HEK293T (cell line): ENCODE measurements at regions not wholly inside any gene's neighbourhood (a gene's known extent, or its start where the extent isn't known, plus 50 kb on each side); places are given as distances from the start of the nearest gene placed in this dataset.

Experiments used
- CTCF ChIA-PET: fragments of 350-600 bp; formaldehyde crosslinking; extraction: SDS; loops from one replicate; lab custom pipeline; 2021; ENCODE audit warnings: antibody characterized with exemption, inconsistent platforms; lab: Yijun Ruan, JAX
- POLR2A ChIA-PET: fragments of 350-600 bp; formaldehyde crosslinking; extraction: SDS; loops from one replicate; lab custom pipeline; 2020; ENCODE audit warnings: antibody characterized with exemption, inconsistent platforms; lab: Yijun Ruan, JAX
- DNase-seq: peaks from one replicate; pipeline ENCODE4 v3.0.0; 2012; ENCODE audit warnings: mixed read lengths; ENCODE audit errors: extremely low spot score
- ARNT ChIP-seq: fragments of 450-650 bp; IDR thresholded peaks from 2 replicates; pipeline ENCODE4 v1.6.1; 2017; ENCODE audit warnings: mild to moderate bottlenecking
- BHLHE40 ChIP-seq: fragments of 450-650 bp; IDR thresholded peaks from 2 replicates; pipeline ENCODE4 v1.6.1; 2016; ENCODE audit warnings: mild to moderate bottlenecking, moderate library complexity, borderline replicate concordance
- CTBP1 ChIP-seq: fragments of 450-650 bp; IDR thresholded peaks from 2 replicates; pipeline ENCODE4 v1.6.1; 2016; ENCODE audit warnings: borderline replicate concordance
- ELF4 ChIP-seq: fragments of 450-650 bp; IDR thresholded peaks from 2 replicates; pipeline ENCODE4 v1.6.1; 2017; ENCODE audit warnings: antibody characterized with exemption
- FOXA1 ChIP-seq: fragments of 450-650 bp; IDR thresholded peaks from 2 replicates; pipeline ENCODE4 v1.6.1; 2016; ENCODE audit warnings: mild to moderate bottlenecking
- FOXK2 ChIP-seq: fragments of 450-650 bp; IDR thresholded peaks from 2 replicates; pipeline ENCODE4 v1.6.1; 2016; ENCODE audit warnings: mild to moderate bottlenecking
- FOXM1 ChIP-seq: fragments of 450-650 bp; IDR thresholded peaks from 2 replicates; pipeline ENCODE4 v1.6.1; 2017; ENCODE audit warnings: mild to moderate bottlenecking, borderline replicate concordance
- HDGF ChIP-seq: fragments of 450-650 bp; IDR thresholded peaks from 2 replicates; pipeline ENCODE4 v1.6.1; 2017; ENCODE audit warnings: antibody characterized with exemption, borderline replicate concordance
- L3MBTL2 ChIP-seq: fragments of 450-650 bp; conservative IDR thresholded peaks from 2 replicates; pipeline ENCODE4 v1.6.1; 2016; ENCODE audit warnings: mild to moderate bottlenecking
- NFRKB ChIP-seq: fragments of 450-650 bp; IDR thresholded peaks from 2 replicates; pipeline ENCODE4 v1.6.1; 2016; ENCODE audit warnings: mild to moderate bottlenecking, moderate library complexity
- PKNOX1 ChIP-seq: fragments of 450-650 bp; IDR thresholded peaks from 2 replicates; pipeline ENCODE4 v1.6.1; 2016
- SP1 ChIP-seq: fragments of 450-650 bp; IDR thresholded peaks from 2 replicates; pipeline ENCODE4 v1.6.1; 2017
- SUZ12 ChIP-seq: fragments of 450-650 bp; IDR thresholded peaks from 2 replicates; pipeline ENCODE4 v1.6.1; 2016; ENCODE audit warnings: mild to moderate bottlenecking
- TARDBP ChIP-seq: fragments of 450-650 bp; IDR thresholded peaks from 2 replicates; pipeline ENCODE4 v1.6.1; 2016
- ZNF384 ChIP-seq: fragments of 450-650 bp; IDR thresholded peaks from 2 replicates; pipeline ENCODE4 v1.6.1; 2016

GRCh38 chr6:11283629-11284028 lies 51.2 kb upstream of the NEDD9 start:
- DNase-seq: no peak
- ChIA-PET CTCF (no interaction called here), POLR2A (no interaction called here)
- TF ChIP-seq ELF4 (no peak), TARDBP (no peak), L3MBTL2 (no peak), ARNT (no peak), HDGF (no peak), FOXK2 (no peak), PKNOX1 (no peak), ZNF384 (no peak), CTBP1 (no peak), BHLHE40 (no peak)

GRCh38 chr6:11282875-11283274 lies 50.4 kb upstream of the NEDD9 start:
- TF ChIP-seq FOXM1: no peak
- TF ChIP-seq BHLHE40: no peak
- no peak for TF ChIP-seq NFRKB
- no peak for TF ChIP-seq TARDBP
- no peak for TF ChIP-seq CTBP1
- TF ChIP-seq ARNT: no peak
- no peak for TF ChIP-seq PKNOX1
- no peak for TF ChIP-seq SP1
- TF ChIP-seq SUZ12: no peak
- no peak for TF ChIP-seq ELF4
- TF ChIP-seq FOXA1: no peak
- no peak for DNase-seq
- ChIA-PET CTCF (no interaction called here), POLR2A (no interaction called here)
